Glutamatergic neuron (in vitro differentiated cells): ENCODE measurements at regions not wholly inside any gene's neighbourhood (a gene's known extent, or its start where the extent isn't known, plus 50 kb on each side); places are given as distances from the start of the nearest gene placed in this dataset.
"Not testable (repeated sequence)": the region's sequence is repeated elsewhere in the genome, so short reads cannot be mapped to it uniquely, and the experiment has no call there.

Experiments
- DNase-seq: peaks from one replicate; pipeline ENCODE4 v3.0.0; 2022
- H3K27ac Mint-ChIP-seq: one replicate; pipeline ENCODE4 v1.8.0; 2020; ENCODE audit warnings: mild to moderate bottlenecking, mixed read lengths, inconsistent platforms; ENCODE audit not compliant: unreplicated experiment
- H3K27me3 Mint-ChIP-seq: one replicate; pipeline ENCODE4 v1.8.0; 2020; ENCODE audit warnings: mild to moderate bottlenecking, moderate library complexity, mixed read lengths, inconsistent platforms; ENCODE audit not compliant: unreplicated experiment
- H3K36me3 Mint-ChIP-seq: one replicate; pipeline ENCODE4 v1.8.0; 2020; ENCODE audit warnings: mild to moderate bottlenecking, mixed read lengths, inconsistent platforms; ENCODE audit not compliant: unreplicated experiment
- H3K4me1 Mint-ChIP-seq: one replicate; pipeline ENCODE4 v1.8.0; 2020; ENCODE audit warnings: mild to moderate bottlenecking, low read depth, mixed read lengths, inconsistent platforms; ENCODE audit not compliant: unreplicated experiment
- H3K4me3 Mint-ChIP-seq: one replicate; pipeline ENCODE4 v1.8.0; 2020; ENCODE audit warnings: mild to moderate bottlenecking, mixed read lengths, inconsistent platforms; ENCODE audit not compliant: unreplicated experiment
- H3K9me3 Mint-ChIP-seq: one replicate; pipeline ENCODE4 v1.8.0; 2020; ENCODE audit warnings: mild to moderate bottlenecking, moderate library complexity, mixed read lengths, inconsistent platforms; ENCODE audit not compliant: unreplicated experiment
- TF ChIP-seq, protein P1 (sequence below): fragments of 200-600 bp; sonication (generic); IDR thresholded peaks from one replicate; pipeline ENCODE4 v1.5.0; 2021; ENCODE audit not compliant: partially characterized antibody, unreplicated experiment

DNA sequence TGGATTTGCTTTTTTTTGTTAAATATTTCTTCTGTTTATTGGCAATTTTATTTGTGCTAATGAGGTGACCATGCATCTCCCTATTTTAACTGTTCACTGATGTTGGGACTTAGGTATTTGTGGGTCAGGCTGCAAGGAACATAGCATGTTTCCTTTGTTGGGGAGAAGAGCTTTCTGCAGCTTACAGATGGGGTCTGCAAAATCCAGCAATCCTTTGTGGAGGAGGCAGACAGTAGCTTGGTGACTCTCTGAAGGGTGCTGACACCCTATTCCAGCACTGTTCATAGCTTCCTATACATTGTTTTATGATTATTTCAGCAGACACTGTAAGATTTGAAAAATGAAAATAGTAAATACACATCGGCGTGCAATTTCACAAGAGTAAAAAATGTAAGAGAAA, 491.7 kb downstream of the RAPGEF2 start:
- no peaks in the 10 kb centered on the region for H3K9me3 Mint-ChIP-seq
- no peaks in the 10 kb centered on the region for H3K27me3 Mint-ChIP-seq
- TF ChIP-seq, protein P1, sequence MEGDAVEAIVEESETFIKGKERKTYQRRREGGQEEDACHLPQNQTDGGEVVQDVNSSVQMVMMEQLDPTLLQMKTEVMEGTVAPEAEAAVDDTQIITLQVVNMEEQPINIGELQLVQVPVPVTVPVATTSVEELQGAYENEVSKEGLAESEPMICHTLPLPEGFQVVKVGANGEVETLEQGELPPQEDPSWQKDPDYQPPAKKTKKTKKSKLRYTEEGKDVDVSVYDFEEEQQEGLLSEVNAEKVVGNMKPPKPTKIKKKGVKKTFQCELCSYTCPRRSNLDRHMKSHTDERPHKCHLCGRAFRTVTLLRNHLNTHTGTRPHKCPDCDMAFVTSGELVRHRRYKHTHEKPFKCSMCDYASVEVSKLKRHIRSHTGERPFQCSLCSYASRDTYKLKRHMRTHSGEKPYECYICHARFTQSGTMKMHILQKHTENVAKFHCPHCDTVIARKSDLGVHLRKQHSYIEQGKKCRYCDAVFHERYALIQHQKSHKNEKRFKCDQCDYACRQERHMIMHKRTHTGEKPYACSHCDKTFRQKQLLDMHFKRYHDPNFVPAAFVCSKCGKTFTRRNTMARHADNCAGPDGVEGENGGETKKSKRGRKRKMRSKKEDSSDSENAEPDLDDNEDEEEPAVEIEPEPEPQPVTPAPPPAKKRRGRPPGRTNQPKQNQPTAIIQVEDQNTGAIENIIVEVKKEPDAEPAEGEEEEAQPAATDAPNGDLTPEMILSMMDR = no peak
- H3K36me3 Mint-ChIP-seq = no peaks in the 10 kb centered on the region
- H3K4me3 Mint-ChIP-seq = no peak overlapping the region
- H3K27ac Mint-ChIP-seq = no peak overlapping the region
- H3K4me1 Mint-ChIP-seq = peaks cover 7% of the 10 kb centered on the region
- no peak for DNase-seq

DNA sequence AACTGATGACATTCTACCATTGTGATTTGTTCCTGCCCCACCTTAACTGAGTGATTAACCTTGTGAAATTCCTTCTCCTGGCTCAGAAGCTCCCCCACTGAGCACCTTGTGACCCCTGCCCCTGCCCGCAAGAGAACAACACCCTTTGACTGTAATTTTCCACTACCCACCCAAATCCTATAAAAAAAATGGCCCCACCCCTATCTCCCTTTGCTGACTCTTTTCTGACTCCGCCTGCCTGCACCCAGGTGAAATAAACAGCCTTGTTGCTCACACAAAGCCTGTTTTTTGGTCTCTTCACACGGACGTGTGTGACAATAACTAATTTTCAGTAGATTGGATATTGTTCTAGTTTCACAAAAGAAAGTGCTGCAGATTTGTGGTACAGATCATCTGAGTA, 492.2 kb downstream of the RAPGEF2 start:
- not testable (repeated sequence) for H3K27me3 Mint-ChIP-seq, H3K4me3 Mint-ChIP-seq, H3K36me3 Mint-ChIP-seq, H3K4me1 Mint-ChIP-seq, H3K9me3 Mint-ChIP-seq, H3K27ac Mint-ChIP-seq, DNase-seq

DNA sequence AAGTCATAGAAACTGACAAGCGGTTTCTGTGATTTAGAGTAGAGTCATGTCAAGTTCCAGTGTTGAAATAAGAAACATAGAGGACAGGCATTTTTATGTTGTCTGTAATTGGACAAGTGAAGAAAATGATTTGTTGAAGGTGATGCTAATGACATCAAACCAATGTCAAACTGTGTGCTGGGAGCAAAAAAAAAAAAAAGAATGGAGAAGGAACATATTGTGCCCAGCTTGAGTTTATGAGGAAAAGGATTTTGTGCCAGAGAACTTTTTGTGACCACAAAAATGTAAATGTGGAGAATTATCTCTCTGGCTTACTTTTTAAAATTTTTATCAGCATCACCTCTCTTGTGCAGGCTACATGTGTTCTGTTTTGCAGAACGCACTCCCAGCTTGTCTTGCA, 495.7 kb downstream of the RAPGEF2 start:
- no peaks in the 10 kb centered on the region for H3K36me3 Mint-ChIP-seq
- no peak overlapping the region for H3K4me3 Mint-ChIP-seq
- peaks cover 7% of the 10 kb centered on the region for H3K4me1 Mint-ChIP-seq
- no peaks in the 10 kb centered on the region for H3K27me3 Mint-ChIP-seq
- no peak overlapping the region for H3K27ac Mint-ChIP-seq
- no peaks in the 10 kb centered on the region for H3K9me3 Mint-ChIP-seq
- no peak for DNase-seq
- TF ChIP-seq, protein P1 = no peak

- Mint-ChIP-seq H3K27ac (no peak overlapping the region), H3K9me3 (no peaks in the 10 kb centered on the region), H3K36me3 (no peaks in the 10 kb centered on the region), H3K4me3 (no peak overlapping the region), H3K27me3 (no peaks in the 10 kb centered on the region), H3K4me1 (peaks cover 2% of the 10 kb centered on the region)
- TF ChIP-seq, protein P1 = no peak
- DNase-seq = no peak
These were observed 497.2 kb downstream of the RAPGEF2 start for GRCh38 chr4:159600061-159600460.

GRCh38 chr4:159604781-159605180, 501.9 kb downstream of the RAPGEF2 start:
- Mint-ChIP-seq H3K4me1 (no peaks in the 10 kb centered on the region), H3K27me3 (no peaks in the 10 kb centered on the region), H3K9me3 (no peaks in the 10 kb centered on the region), H3K4me3 (no peak overlapping the region), H3K36me3 (no peaks in the 10 kb centered on the region), H3K27ac (no peak overlapping the region)
- DNase-seq = no peak
- TF ChIP-seq, protein P1 = no peak

DNA sequence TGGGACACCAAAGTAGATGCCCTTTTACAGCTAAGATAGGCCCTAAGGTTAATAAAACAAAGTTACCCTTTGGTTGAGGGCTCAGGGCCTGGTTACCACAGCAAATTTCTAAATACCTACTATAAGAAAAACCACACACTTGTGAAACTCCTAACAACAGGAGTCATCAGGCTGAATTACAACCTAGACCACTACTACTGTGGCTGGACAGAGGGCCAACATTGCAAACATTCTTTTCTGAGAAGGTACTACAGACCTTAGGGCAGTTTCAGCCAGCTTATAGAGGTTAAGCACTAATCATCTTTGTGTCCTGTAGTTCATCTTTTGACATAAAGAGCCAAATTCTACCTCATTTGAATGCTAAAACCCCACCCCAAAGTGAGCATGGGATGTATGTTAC, 504.0 kb downstream of the RAPGEF2 start:
- TF ChIP-seq, protein P1 = no peak
- Mint-ChIP-seq H3K27ac (no peak overlapping the region), H3K9me3 (no peaks in the 10 kb centered on the region)

More for the DNA sequence above, 504.0 kb downstream of the RAPGEF2 start:
- Mint-ChIP-seq H3K4me3 (no peak overlapping the region), H3K27me3 (no peaks in the 10 kb centered on the region), H3K36me3 (no peaks in the 10 kb centered on the region), H3K4me1 (no peaks in the 10 kb centered on the region)
- DNase-seq = no peak
